ENCODE measurements at regions not wholly inside any gene's neighbourhood (a gene's known extent, or its start where the extent isn't known, plus 50 kb on each side); places are given as distances from the start of the nearest gene placed in this dataset.

DNA sequence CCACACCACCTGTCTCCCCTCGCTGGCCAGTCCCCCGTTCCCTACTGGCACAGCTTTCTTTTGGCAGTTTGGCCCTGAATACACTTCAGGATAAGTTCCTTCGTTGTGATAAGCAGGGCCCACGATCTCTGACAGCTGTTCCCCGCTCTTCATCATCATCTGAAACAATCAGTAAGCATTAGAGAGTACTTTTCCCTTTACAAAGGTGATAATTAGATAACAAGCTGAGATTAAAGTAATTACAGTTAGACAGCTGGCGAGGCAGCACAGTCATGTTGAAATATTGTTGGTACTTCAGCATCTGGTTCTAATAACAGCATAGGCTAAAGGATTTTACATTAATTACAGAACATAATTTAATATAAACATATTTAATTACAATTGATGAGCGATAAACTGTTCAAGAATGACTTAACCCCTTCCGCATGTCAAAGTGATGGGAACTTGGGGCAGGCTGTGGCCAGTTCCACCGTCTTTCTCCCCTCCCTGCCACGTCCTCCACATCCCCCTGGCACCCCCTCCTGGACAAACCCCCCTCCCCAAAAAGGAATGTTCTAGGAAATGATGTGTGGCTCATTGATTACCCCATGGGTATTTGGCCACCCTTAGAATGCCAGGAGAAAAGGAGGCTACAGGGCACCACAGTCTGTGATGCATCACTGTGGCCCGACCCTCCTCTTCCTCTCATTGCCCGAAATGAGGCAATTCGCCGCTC lies 134.9 kb downstream of the RCN1 start:
- TF ChIP-seq, protein P1, sequence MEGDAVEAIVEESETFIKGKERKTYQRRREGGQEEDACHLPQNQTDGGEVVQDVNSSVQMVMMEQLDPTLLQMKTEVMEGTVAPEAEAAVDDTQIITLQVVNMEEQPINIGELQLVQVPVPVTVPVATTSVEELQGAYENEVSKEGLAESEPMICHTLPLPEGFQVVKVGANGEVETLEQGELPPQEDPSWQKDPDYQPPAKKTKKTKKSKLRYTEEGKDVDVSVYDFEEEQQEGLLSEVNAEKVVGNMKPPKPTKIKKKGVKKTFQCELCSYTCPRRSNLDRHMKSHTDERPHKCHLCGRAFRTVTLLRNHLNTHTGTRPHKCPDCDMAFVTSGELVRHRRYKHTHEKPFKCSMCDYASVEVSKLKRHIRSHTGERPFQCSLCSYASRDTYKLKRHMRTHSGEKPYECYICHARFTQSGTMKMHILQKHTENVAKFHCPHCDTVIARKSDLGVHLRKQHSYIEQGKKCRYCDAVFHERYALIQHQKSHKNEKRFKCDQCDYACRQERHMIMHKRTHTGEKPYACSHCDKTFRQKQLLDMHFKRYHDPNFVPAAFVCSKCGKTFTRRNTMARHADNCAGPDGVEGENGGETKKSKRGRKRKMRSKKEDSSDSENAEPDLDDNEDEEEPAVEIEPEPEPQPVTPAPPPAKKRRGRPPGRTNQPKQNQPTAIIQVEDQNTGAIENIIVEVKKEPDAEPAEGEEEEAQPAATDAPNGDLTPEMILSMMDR (conservative IDR thresholded peaks at IDR 0.05; ENCODE audit: low read depth in 2 of 2) = no peak
- TF ChIP-seq POLR2AphosphoS5 (IDR thresholded peaks at IDR 0.05; ENCODE audit: low read depth) = no peak
- TF ChIP-seq EZH2phosphoT487 (IDR thresholded peaks at IDR 0.05; ENCODE audit: unreplicated experiment) = no peak
- no peak for TF ChIP-seq CREB1 (CRISPR knock-in tag; IDR thresholded peaks at IDR 0.05; ENCODE audit: low read depth)

All from GM23338 (cell line).